IPS DF 6.9 (cell line): ENCODE measurements at regions not wholly inside any gene's neighbourhood (a gene's known extent, or its start where the extent isn't known, plus 50 kb on each side); places are given as distances from the start of the nearest gene placed in this dataset.

Source experiments
- DNase-seq: peaks from one replicate; pipeline ENCODE4 v3.0.0-alpha.2; 2013; ENCODE audit warnings: low read depth, low spot score
- H3K27ac ChIP-seq: one replicate; pipeline ENCODE4 v1.5.1; 2013; ENCODE audit warnings: low read length, control low read depth
- H3K27me3 ChIP-seq: 2 replicates; pipeline ENCODE4 v1.6.1; 2013; ENCODE audit warnings: mild to moderate bottlenecking, low read length; ENCODE audit not compliant: control insufficient read depth, insufficient read depth
- H3K36me3 ChIP-seq: 2 replicates; pipeline ENCODE4 v1.6.1; 2013; ENCODE audit warnings: low read length; ENCODE audit not compliant: control insufficient read depth, insufficient read depth
- H3K4me1 ChIP-seq: 2 replicates; pipeline ENCODE4 v1.6.1; 2013; ENCODE audit warnings: low read length; ENCODE audit not compliant: control insufficient read depth, insufficient read depth
- H3K4me3 ChIP-seq: 2 replicates; pipeline ENCODE4 v1.5.1; 2013; ENCODE audit warnings: mild to moderate bottlenecking, low read length
- H3K9me3 ChIP-seq: 2 replicates; pipeline ENCODE4 v1.6.1; 2013; ENCODE audit warnings: low read length, inconsistent platforms; ENCODE audit not compliant: control insufficient read depth, insufficient read depth
- WGBS: extraction: QIAGEN DNeasy Blood & Tissue Kit; methylation state at CpG from one replicate; pipeline ENCODE4 v1.1.7; 2013; ENCODE audit warnings: mixed read lengths, missing lambda C conversion rate; ENCODE audit not compliant: insufficient read length, insufficient coverage; 5-methylcytosine and 5-hydroxymethylcytosine counted together

DNA sequence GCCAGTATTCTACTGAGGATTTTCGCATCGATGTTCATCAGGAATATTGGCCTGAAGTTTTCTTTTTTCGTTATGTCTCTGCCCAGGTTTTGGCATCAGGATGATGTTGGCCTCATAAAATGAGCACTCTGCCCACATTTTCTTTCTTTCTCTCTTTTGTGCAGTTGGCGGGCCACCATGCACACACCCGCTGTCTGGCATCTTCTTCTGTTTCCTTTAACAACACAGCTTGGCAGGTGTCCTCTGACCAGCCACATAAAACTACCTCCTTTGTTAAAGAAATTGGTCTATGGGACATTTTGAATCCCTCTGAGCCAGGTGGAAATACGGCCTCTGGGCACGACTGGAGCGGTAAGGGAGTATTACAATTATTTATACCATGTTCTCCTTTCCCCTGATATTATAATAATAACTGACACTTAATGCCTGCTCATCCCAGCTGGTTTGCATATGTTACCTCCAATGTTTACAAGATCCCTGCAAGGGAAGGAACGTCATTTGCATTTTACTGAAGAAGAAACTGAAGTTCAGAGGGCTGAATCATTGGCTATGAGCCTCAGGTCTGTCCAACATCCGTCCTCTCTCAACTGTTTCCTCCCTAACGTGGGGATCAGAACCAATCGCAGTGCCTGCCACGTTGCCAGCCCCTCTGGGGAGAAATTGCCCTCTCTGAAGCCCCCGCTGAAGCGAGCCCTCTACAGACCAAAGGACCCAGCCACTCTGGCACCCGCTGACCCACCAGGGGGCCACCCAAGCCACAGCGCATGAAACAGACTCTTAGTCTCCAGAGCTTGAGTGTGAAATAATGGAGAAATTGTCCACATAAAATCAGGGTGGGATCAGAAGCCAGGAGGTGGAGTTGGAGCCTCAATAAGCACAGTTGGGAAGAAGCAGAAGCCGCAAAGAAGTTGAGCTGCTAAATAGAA, 125.0 kb upstream of the FOXK1 start:
- no peaks in the 10 kb centered on the region for H3K27me3 ChIP-seq
- H3K4me1 ChIP-seq, result no peaks in the 10 kb centered on the region
- no CpG with 5 or more reads among the region's 18 CpGs for WGBS

DNA sequence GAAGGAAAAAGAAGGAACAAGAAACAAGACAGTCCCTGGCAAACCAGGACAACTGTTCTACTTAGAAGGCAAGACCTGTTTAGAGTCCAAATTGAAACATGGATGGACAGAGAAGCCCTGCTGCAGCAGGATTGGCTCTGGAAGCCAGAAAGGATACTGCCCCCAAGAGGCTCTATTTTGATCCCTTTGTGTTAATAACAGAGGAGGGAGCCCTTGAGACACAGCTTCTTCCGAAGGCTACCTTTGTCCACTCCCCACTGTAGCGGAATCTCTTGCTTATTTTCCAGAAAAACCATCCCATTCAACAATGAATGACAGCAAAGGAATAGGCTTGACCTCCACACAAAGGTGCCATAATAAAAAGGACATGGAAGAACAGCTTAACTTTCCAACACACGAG, 120.3 kb upstream of the FOXK1 start:
- no peaks in the 10 kb centered on the region for H3K4me1 ChIP-seq
- no peak overlapping the region for H3K4me3 ChIP-seq
- WGBS, result no CpG with 5 or more reads among the region's 3 CpGs
- H3K36me3 ChIP-seq, result no peaks in the 10 kb centered on the region
- no peaks in the 10 kb centered on the region; the same call in 1 of the 2 replicates for H3K9me3 ChIP-seq
- H3K27ac ChIP-seq, result no peak overlapping the region
- no peaks in the 10 kb centered on the region for H3K27me3 ChIP-seq
- no peak for DNase-seq

More for the DNA sequence above, 125.0 kb upstream of the FOXK1 start:
- no peak overlapping the region for H3K4me3 ChIP-seq
- no peaks in the 10 kb centered on the region for H3K36me3 ChIP-seq
- H3K27ac ChIP-seq, result no peak overlapping the region
- no peaks in the 10 kb centered on the region; the same call in 1 of the 2 replicates for H3K9me3 ChIP-seq
- DNase-seq, result no peak

DNA sequence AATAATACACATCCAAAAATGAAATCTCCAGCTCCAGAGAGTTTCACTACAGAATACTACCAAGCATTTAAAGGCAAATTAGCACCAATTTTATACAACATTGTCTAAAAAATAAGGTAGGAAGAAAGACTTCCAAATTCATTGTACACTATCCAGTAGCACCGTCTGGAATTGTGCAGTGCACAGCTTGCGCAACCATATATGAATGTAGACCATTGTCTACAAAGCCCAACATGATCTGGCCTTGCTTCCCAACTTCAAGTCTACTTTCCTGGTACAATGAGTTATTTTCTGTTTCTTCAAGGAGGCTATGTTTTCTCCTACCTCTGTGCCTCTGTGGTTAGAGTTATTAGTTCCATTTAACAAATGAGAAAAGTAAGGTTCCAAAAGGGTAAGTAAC, 115.4 kb upstream of the FOXK1 start:
- Histone ChIP-seq H3K4me3 (no peak overlapping the region), H3K9me3 (peaks cover 2% of the 10 kb centered on the region), H3K27ac (no peak overlapping the region), H3K27me3 (no peaks in the 10 kb centered on the region), H3K36me3 (no peaks in the 10 kb centered on the region), H3K4me1 (no peaks in the 10 kb centered on the region)
- no peak for DNase-seq
- no CpG with 5 or more reads among the region's 2 CpGs for WGBS

DNA sequence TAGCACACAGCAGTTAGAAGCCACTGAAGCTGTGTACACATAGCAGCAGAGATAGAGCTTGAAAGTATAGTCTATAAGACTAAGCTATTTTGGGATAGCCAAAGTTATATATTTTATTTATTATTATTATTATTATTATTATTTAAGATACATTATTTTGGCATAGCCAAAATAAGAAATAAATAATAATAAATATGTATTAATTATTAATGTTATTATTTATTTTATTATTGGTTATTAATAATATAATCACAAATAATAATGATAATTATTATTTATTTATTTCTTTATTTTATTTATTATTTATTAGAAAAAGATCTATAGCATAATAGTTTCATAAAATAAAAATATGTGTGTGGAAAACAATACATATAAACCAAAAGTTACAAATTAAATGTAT, 107.2 kb upstream of the FOXK1 start:
- H3K36me3 ChIP-seq, result no peaks in the 10 kb centered on the region
- H3K4me1 ChIP-seq, result no peaks in the 10 kb centered on the region
- no peaks in the 10 kb centered on the region for H3K27me3 ChIP-seq
- DNase-seq, result no peak
- no peak overlapping the region for H3K27ac ChIP-seq
- no peak overlapping the region for H3K4me3 ChIP-seq
- H3K9me3 ChIP-seq, result peaks cover 5% of the 10 kb centered on the region

DNA sequence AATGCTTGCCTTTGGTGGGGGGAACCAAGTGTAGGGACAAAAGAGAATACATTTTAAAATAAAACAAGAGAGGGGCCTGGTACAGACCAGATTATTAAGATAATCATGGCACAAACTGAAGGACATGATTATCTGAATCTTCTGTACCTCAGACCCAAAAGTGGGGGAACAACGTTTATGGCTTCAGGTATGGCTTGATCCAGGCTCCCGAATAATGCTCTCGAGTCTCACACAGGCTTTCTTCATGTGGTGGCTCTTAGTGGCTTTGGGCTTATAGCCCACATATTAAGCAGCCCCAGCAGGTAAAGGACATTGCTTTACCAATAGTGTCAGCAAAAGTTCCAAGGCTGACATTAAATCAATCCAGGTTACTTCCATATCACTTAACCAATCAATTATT, 106.8 kb upstream of the FOXK1 start:
- Histone ChIP-seq H3K27me3 (no peaks in the 10 kb centered on the region), H3K4me3 (no peak overlapping the region), H3K4me1 (no peaks in the 10 kb centered on the region), H3K9me3 (peaks cover 3% of the 10 kb centered on the region), H3K27ac (no peak overlapping the region), H3K36me3 (no peaks in the 10 kb centered on the region)
- no CpG with 5 or more reads among the region's 3 CpGs for WGBS
- DNase-seq, result no peak

DNA sequence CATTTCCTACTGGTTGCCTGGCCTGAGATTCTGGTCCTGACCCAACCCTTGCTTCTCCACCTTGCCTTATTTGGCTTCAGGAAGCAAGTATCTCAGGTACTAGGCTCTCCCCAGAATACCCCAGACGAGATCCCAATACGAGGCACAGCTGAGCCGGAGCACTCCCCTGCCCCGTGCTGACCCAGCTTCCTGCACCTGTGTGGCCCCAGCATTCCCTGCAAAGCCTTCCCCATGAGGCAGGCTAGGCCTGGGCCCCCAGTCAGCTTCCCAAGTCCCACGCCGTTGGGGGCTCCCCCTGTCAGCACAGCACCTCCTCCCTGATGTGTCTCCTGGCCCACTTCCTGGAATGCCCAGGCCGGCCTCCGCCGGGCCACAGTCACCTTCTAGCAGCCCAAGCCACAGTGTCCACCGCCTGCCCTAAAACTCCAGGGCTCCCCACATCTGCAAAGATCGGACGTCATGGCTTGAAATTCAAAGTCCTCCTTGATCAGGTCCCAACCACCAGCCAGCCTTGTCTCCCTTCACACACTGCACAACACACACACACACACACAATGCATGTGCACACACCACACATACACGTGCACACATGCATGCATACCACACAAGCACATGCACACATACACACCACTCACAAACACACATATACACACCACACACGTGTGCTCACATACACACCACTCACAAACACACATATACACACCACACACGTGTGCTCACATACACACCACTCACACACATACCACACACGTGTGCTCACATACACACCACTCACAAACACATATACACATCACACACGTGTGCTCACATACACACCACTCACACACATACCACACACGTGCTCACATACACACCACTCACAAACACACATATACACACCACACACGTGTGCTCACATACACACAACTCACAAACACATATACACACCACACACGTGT, 78.9 kb upstream of the FOXK1 start:
- WGBS, result 100% methylated on average over 6 of the region's 20 CpGs
- Histone ChIP-seq H3K4me3 (no peak overlapping the region), H3K9me3 (no peaks in the 10 kb centered on the region), H3K36me3 (no peaks in the 10 kb centered on the region), H3K4me1 (no peaks in the 10 kb centered on the region), H3K27ac (no peak overlapping the region), H3K27me3 (no peaks in the 10 kb centered on the region)
- DNase-seq, result no peak

DNA sequence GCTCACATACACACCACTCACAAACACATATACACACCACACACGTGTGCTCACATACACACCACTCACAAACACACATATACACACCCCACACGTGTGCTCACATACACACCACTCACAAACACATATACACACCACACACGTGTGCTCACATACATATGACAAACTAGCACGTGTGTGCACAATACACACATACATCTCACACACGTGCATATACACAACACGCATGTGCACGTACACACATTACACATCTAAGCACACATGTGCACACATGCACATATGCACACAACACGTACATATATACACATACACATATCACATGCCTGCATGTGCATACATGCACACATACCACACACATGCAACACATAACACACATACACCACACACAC, 78.3 kb upstream of the FOXK1 start:
- H3K9me3 ChIP-seq, result no peaks in the 10 kb centered on the region
- no peak for DNase-seq

DNA sequence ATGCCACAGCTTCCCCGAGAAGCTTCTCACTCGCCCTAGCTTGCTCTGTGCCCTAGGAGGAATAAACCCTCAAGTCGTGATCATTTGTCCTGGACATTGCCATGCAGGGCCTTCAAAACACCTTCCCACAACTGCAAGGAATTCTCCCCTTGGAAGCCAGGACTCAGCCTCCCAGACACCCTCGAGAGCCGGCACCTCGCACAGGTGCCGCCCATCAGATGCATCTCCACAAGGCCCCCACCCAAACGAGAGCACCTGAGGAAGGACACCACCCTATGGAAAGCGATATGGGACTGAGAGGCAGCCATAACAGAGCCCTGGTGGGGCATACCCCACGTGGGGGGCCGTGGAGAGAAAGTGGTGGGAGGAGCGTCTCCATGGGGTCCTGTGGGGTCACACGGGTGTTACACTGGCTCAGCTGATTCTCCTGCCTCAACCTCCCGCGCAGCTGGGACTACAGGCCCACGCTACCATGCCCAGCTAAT, 77.6 kb upstream of the FOXK1 start:
- no peaks in the 10 kb centered on the region for H3K36me3 ChIP-seq
- H3K4me1 ChIP-seq, result no peaks in the 10 kb centered on the region
- no peak overlapping the region for H3K4me3 ChIP-seq
- WGBS, result no CpG with 5 or more reads among the region's 16 CpGs
- no peaks in the 10 kb centered on the region for H3K27me3 ChIP-seq
- no peak overlapping the region for H3K27ac ChIP-seq
- no peaks in the 10 kb centered on the region for H3K9me3 ChIP-seq
- DNase-seq, result no peak

More for the DNA sequence above, 78.3 kb upstream of the FOXK1 start:
- Histone ChIP-seq H3K27ac (no peak overlapping the region), H3K36me3 (no peaks in the 10 kb centered on the region), H3K4me3 (no peak overlapping the region), H3K27me3 (no peaks in the 10 kb centered on the region), H3K4me1 (no peaks in the 10 kb centered on the region)
- 100% methylated on average over 3 of the region's 8 CpGs for WGBS

DNA sequence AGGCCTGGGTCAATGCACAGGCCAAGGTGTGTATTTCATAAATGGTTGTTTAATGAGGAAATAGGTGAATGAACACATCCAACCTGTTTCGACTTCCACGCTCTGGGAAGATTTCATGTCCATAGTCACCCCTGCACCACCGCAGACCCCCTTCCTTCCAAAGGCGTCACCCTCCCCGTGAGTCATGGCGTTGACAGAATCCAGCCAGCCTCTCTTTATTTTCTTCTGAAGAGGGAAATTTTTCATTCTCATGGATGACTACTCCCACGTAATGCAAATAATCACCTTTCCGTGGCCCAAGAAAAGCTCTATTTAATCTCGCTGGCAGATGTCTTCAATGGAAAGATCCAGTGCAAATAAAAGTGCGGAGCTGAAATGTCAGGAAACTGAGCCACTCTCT, 75.3 kb upstream of the FOXK1 start:
- no peaks in the 10 kb centered on the region for H3K27me3 ChIP-seq
- no peaks in the 10 kb centered on the region for H3K36me3 ChIP-seq
- peaks cover 2% of the 10 kb centered on the region for H3K9me3 ChIP-seq
- no peak for DNase-seq
- WGBS, result no CpG with 5 or more reads among the region's 10 CpGs
- no peak overlapping the region for H3K27ac ChIP-seq
- H3K4me1 ChIP-seq, result no peaks in the 10 kb centered on the region
- H3K4me3 ChIP-seq, result no peak overlapping the region

DNA sequence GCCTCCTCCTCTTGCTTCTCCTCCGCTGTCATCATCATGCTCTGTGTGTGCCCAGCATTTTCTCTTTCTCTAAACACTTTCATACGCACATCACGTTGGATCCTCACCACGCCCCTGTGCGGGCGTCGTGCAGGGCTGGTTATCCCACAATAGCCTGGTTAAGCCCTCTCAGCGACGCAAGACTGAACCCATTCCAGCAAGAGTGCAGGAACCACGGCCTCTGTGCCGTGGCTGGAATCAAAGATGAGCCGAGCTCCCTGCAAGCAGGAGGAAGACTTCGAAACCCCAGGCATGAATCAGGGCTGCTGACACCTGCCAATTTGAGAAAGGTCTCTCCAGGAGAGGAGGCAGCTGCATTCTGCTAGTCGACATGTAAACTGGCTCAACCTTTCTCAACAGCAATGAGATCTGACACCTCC, 74.8 kb upstream of the FOXK1 start:
- peaks cover 2% of the 10 kb centered on the region for H3K9me3 ChIP-seq
- H3K4me1 ChIP-seq, result no peaks in the 10 kb centered on the region
- H3K27me3 ChIP-seq, result no peaks in the 10 kb centered on the region
- no CpG with 5 or more reads among the region's 14 CpGs for whole genome bisulfite sequencing
- no peak overlapping the region for H3K27ac ChIP-seq
- DNase-seq, result no peak
- no peak overlapping the region for H3K4me3 ChIP-seq
- no peaks in the 10 kb centered on the region for H3K36me3 ChIP-seq
